ENCODE measurements at regions not wholly inside any gene's neighbourhood (a gene's known extent, or its start where the extent isn't known, plus 50 kb on each side); places are given as distances from the start of the nearest gene placed in this dataset.
"Not testable (repeated sequence)": the region's sequence is repeated elsewhere in the genome, so short reads cannot be mapped to it uniquely, and the experiment has no call there.

GRCh38 chr5:125244531-125244930, 498.1 kb upstream of the ZNF608 start:
- DNase-seq (ENCODE audit: low spot score): no peak

GRCh38 chr5:125245216-125245615, 498.8 kb upstream of the ZNF608 start:
- DNase-seq (ENCODE audit: low spot score): no peak

GRCh38 chr5:125249400-125249799, 503.0 kb upstream of the ZNF608 start:
- DNase-seq (ENCODE audit: low spot score): no peak

- DNase-seq (ENCODE audit: low spot score): peak; percentile 64
Measured at GRCh38 chr5:125251703-125252102, 505.3 kb upstream of the ZNF608 start.

GRCh38 chr5:125253634-125254033, 507.2 kb upstream of the ZNF608 start:
- DNase-seq (ENCODE audit: low spot score): not testable (repeated sequence)

GRCh38 chr5:125254267-125254666, 507.8 kb upstream of the ZNF608 start:
- peak; percentile 20 for DNase-seq (ENCODE audit: low spot score)

- no peak for DNase-seq (ENCODE audit: low spot score)
Measured at GRCh38 chr5:125256296-125256695, 509.9 kb upstream of the ZNF608 start.

- peak; percentile 21 for DNase-seq (ENCODE audit: low spot score)
Measured at GRCh38 chr5:125257057-125257972, 510.9 kb upstream of the ZNF608 start.

- DNase-seq (ENCODE audit: low spot score): no peak
Measured at GRCh38 chr5:125257997-125258396, 511.6 kb upstream of the ZNF608 start.

GRCh38 chr5:125258615-125259014, 512.2 kb upstream of the ZNF608 start:
- peak; percentile 17 for DNase-seq (ENCODE audit: low spot score)

GRCh38 chr5:125261505-125262250, 515.2 kb upstream of the ZNF608 start:
- no peak for DNase-seq (ENCODE audit: low spot score)

GRCh38 chr5:125262782-125263181, 516.3 kb upstream of the ZNF608 start:
- no peak for DNase-seq (ENCODE audit: low spot score)

GRCh38 chr5:125263356-125263755, 516.9 kb upstream of the ZNF608 start:
- DNase-seq (ENCODE audit: low spot score): no peak

- no peak for DNase-seq (ENCODE audit: low spot score)
Measured at GRCh38 chr5:125266106-125266505, 519.7 kb upstream of the ZNF608 start.

GRCh38 chr5:125267636-125268248, 521.3 kb upstream of the ZNF608 start:
- DNase-seq (ENCODE audit: low spot score): peak; percentile 29

GRCh38 chr5:125269926-125270325, 523.5 kb upstream of the ZNF608 start:
- no peak for DNase-seq (ENCODE audit: low spot score)

GRCh38 chr5:125272357-125272756, 525.9 kb upstream of the ZNF608 start:
- DNase-seq (ENCODE audit: low spot score): no peak

GRCh38 chr5:125274211-125274610, 527.8 kb upstream of the ZNF608 start:
- DNase-seq (ENCODE audit: low spot score): no peak

- DNase-seq (ENCODE audit: low spot score): peak; percentile 76
Measured at GRCh38 chr5:125274938-125275724, 528.7 kb upstream of the ZNF608 start.

- no peak for DNase-seq (ENCODE audit: low spot score)
Measured at GRCh38 chr5:125275725-125276090, 529.3 kb upstream of the ZNF608 start.

GRCh38 chr5:125276096-125276495, 529.7 kb upstream of the ZNF608 start:
- no peak for DNase-seq (ENCODE audit: low spot score)
